Lung (tissue), 11 donors: ENCODE measurements at regions not wholly inside any gene's neighbourhood (a gene's known extent, or its start where the extent isn't known, plus 50 kb on each side); places are given as distances from the start of the nearest gene placed in this dataset.
"Not testable (repeated sequence)": the region's sequence is repeated elsewhere in the genome, so short reads cannot be mapped to it uniquely, and the experiment has no call there.

Experiments
- ATAC-seq: fragments of 200-7000 bp; cut with Tn5 transposase; one replicate; pipeline ENCODE4 v1.9.1; 2020; ENCODE audit warnings: moderate number of reproducible peaks; ENCODE audit not compliant: insufficient read depth, low FRiP score
- DNase-seq, 3 donors: peaks; one replicate each; pipeline ENCODE4 v3.0.0-alpha.2; 2013 to 2017
- H3K27ac ChIP-seq, 2 donors: one replicate each; pipeline ENCODE4 v1.5.1; 2013; ENCODE audit warnings: mild to moderate bottlenecking in 2 of 2, moderate library complexity in 2 of 2, control low read depth in 1 of 2, inconsistent platforms in 1 of 2, low read depth in 1 of 2, low read length in 1 of 2
- H3K27me3 ChIP-seq, 3 donors: one replicate each; pipeline ENCODE4 v1.5.1; 2013; ENCODE audit warnings: low read length in 2 of 3; ENCODE audit not compliant: control insufficient read depth in 3 of 3, insufficient read depth in 3 of 3
- H3K36me3 ChIP-seq, 4 donors: one replicate each; pipeline ENCODE4 v1.5.1; 2013; ENCODE audit warnings: low read length in 4 of 4, mild to moderate bottlenecking in 1 of 4, moderate library complexity in 1 of 4; ENCODE audit not compliant: control insufficient read depth in 4 of 4, insufficient read depth in 4 of 4
- H3K4me1 ChIP-seq, 5 donors: one replicate each; pipeline ENCODE4 v1.5.1; 2013; ENCODE audit warnings: low read length in 5 of 5, mild to moderate bottlenecking in 2 of 5, moderate library complexity in 1 of 5; ENCODE audit not compliant: control insufficient read depth in 5 of 5, insufficient read depth in 5 of 5
- H3K4me3 ChIP-seq: one replicate; pipeline ENCODE4 v1.5.1; 2013; ENCODE audit warnings: mild to moderate bottlenecking, control low read depth, moderate library complexity
- H3K9ac ChIP-seq, 2 donors: one replicate each; pipeline ENCODE4 v1.5.1; 2013; ENCODE audit warnings: low read length in 2 of 2, control low read depth in 1 of 2; ENCODE audit not compliant: insufficient read depth in 1 of 2
- H3K9me3 ChIP-seq, 4 donors: one replicate each; pipeline ENCODE4 v1.5.1; 2013; ENCODE audit warnings: low read length in 3 of 4, mild to moderate bottlenecking in 1 of 4, moderate library complexity in 1 of 4; ENCODE audit not compliant: control insufficient read depth in 4 of 4, insufficient read depth in 3 of 4
- CTCF ChIP-seq: IDR thresholded peaks from 2 replicates; pipeline ENCODE4 v1.5.1; 2012; ENCODE audit warnings: mild to moderate bottlenecking; ENCODE audit errors: control extremely low read depth, extremely low read depth
- WGBS, 2 donors: extraction: QIAGEN DNeasy Blood & Tissue Kit; methylation state at CpG; one replicate each; pipeline ENCODE4 v1.1.7; 2013; 5-methylcytosine and 5-hydroxymethylcytosine counted together
- donor health status: control.
- donor health status: control.
- donor health status: Bipolar disorder and iron deficiency.
- donor health status: healthy.
- donor health status: DM: yes; HTN: yes; CAD: no.

- H3K36me3 ChIP-seq, result no peaks in the 10 kb centered on the region
- no peak overlapping the region for H3K4me3 ChIP-seq
- H3K9ac ChIP-seq, result no peak overlapping the region
- no peaks in the 10 kb centered on the region for H3K4me1 ChIP-seq
- DNase-seq (no peak), ATAC-seq (no peak)
- TF ChIP-seq CTCF, result no peak
- H3K9me3 ChIP-seq, result no peaks in the 10 kb centered on the region
- H3K27ac ChIP-seq, result no peak overlapping the region
- H3K27me3 ChIP-seq, result no peaks in the 10 kb centered on the region
- 65 to 77% methylated on average over 4 of the region's 4 CpGs for WGBS, 2 donors
These were observed 112.0 kb upstream of the SGK1 start for GRCh38 chr6:134429861-134430380.

GRCh38 chr6:134427721-134428120 lies 109.8 kb upstream of the SGK1 start:
- Histone ChIP-seq H3K27me3 (no peaks in the 10 kb centered on the region), H3K9me3 (no peaks in the 10 kb centered on the region), H3K36me3 (no peaks in the 10 kb centered on the region), H3K9ac (no peak overlapping the region), H3K27ac (no peak overlapping the region), H3K4me1 (no peaks in the 10 kb centered on the region), H3K4me3 (no peak overlapping the region)
- WGBS, 2 donors, result 93 to 100% methylated on average over 1 of the region's 1 CpG
- TF ChIP-seq CTCF, result no peak
- DNase-seq (no peak), ATAC-seq (no peak)

GRCh38 chr6:134426623-134427022 lies 108.7 kb upstream of the SGK1 start:
- Histone ChIP-seq H3K9ac (no peak overlapping the region), H3K27me3 (no peaks in the 10 kb centered on the region), H3K4me3 (no peak overlapping the region), H3K27ac (no peak overlapping the region), H3K4me1 (peaks cover 0 to 1% (median 0%) of the 10 kb centered on the region in 5 donors), H3K36me3 (no peaks in the 10 kb centered on the region), H3K9me3 (no peaks in the 10 kb centered on the region)
- 89 to 91% methylated on average over 4 of the region's 4 CpGs for WGBS, 2 donors
- no peak for TF ChIP-seq CTCF
- no peak for DNase-seq
- ATAC-seq, result no peak

GRCh38 chr6:134425917-134426316 lies 108.0 kb upstream of the SGK1 start:
- WGBS, 2 donors, result 90 to 98% methylated on average over 1 of the region's 1 CpG
- H3K4me3 ChIP-seq, result not testable (repeated sequence)

More at GRCh38 chr6:134425917-134426316, 108.0 kb upstream of the SGK1 start:
- DNase-seq, H3K27ac ChIP-seq, H3K27me3 ChIP-seq, H3K9me3 ChIP-seq, H3K9ac ChIP-seq, H3K4me1 ChIP-seq, H3K36me3 ChIP-seq, ATAC-seq: not testable (repeated sequence)
